AG04449 (cell line): ENCODE measurements at regions not wholly inside any gene's neighbourhood (a gene's known extent, or its start where the extent isn't known, plus 50 kb on each side); places are given as distances from the start of the nearest gene placed in this dataset.

Source experiments
- CTCF ChIA-PET: fragments of 350-600 bp; formaldehyde crosslinking; extraction: SDS; loops from one replicate; lab custom pipeline; 2021; ENCODE audit warnings: antibody characterized with exemption; lab: Yijun Ruan, JAX
- POLR2A ChIA-PET: fragments of 400-600, 350-600 bp; formaldehyde crosslinking; extraction: SDS; loops from one replicate; lab custom pipeline; 2020; ENCODE audit warnings: antibody characterized with exemption, inconsistent platforms; lab: Yijun Ruan, JAX
- DNase-seq: peaks from one replicate; pipeline ENCODE4 v3.0.0-alpha.2; 2010; ENCODE audit warnings: low read depth, low spot score
- H3K4me3 ChIP-seq: 2 replicates; pipeline ENCODE4 v1.5.1; 2011; ENCODE audit warnings: low read depth, mild to moderate bottlenecking, control low read depth, low read length
- TF ChIP-seq, protein P1 (sequence below): IDR thresholded peaks from one replicate; pipeline ENCODE4 v1.5.1; 2011; ENCODE audit warnings: mild to moderate bottlenecking, moderate library complexity, low read length, control low read depth, inconsistent platforms; ENCODE audit not compliant: insufficient read depth; ENCODE audit errors: missing control alignments

- no peak for DNase-seq
- CTCF ChIA-PET: no interaction called here
- POLR2A ChIA-PET: no interaction called here
- TF ChIP-seq, protein P1, sequence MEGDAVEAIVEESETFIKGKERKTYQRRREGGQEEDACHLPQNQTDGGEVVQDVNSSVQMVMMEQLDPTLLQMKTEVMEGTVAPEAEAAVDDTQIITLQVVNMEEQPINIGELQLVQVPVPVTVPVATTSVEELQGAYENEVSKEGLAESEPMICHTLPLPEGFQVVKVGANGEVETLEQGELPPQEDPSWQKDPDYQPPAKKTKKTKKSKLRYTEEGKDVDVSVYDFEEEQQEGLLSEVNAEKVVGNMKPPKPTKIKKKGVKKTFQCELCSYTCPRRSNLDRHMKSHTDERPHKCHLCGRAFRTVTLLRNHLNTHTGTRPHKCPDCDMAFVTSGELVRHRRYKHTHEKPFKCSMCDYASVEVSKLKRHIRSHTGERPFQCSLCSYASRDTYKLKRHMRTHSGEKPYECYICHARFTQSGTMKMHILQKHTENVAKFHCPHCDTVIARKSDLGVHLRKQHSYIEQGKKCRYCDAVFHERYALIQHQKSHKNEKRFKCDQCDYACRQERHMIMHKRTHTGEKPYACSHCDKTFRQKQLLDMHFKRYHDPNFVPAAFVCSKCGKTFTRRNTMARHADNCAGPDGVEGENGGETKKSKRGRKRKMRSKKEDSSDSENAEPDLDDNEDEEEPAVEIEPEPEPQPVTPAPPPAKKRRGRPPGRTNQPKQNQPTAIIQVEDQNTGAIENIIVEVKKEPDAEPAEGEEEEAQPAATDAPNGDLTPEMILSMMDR: no peak
- H3K4me3 ChIP-seq: no peak overlapping the region
These were observed 170.1 kb downstream of the LARP7 start for GRCh38 chr4:112807083-112807482.

DNA sequence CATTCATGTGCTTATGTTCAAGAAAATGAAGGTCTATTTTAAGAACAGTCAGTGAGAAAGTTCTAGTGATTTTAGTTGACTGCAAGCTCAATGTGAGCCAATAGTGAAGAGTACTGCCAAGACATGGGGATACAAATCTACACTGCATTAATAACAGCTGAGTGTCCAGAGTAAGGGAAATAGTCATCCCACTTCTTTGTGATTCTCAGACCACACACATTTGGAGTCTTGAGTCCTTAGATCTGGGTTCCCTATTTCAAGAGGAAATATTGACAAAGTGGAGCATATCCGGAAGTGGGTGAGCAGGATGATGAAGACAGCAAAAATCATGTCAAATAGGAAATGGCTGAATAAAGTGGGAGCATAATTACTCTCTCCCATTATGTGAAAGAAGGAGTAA, 171.1 kb downstream of the LARP7 start:
- TF ChIP-seq, protein P1: no peak
- H3K4me3 ChIP-seq: no peak overlapping the region
- CTCF ChIA-PET: no interaction called here
- no peak for DNase-seq
- POLR2A ChIA-PET: no interaction called here

- DNase-seq: peak; percentile 10
- ChIA-PET POLR2A (no interaction called here), CTCF (interaction anchor here (0.5 to 6.1 kb wide), 2 partner anchors 125 to 282 kb away, joined by 3 to 31 read pairs; no protein-coding TSS in a partner anchor)
- TF ChIP-seq, protein P1: no peak
- H3K4me3 ChIP-seq: no peak overlapping the region
These were observed 176.8 kb downstream of the LARP7 start for GRCh38 chr4:112813790-112814189.

DNA sequence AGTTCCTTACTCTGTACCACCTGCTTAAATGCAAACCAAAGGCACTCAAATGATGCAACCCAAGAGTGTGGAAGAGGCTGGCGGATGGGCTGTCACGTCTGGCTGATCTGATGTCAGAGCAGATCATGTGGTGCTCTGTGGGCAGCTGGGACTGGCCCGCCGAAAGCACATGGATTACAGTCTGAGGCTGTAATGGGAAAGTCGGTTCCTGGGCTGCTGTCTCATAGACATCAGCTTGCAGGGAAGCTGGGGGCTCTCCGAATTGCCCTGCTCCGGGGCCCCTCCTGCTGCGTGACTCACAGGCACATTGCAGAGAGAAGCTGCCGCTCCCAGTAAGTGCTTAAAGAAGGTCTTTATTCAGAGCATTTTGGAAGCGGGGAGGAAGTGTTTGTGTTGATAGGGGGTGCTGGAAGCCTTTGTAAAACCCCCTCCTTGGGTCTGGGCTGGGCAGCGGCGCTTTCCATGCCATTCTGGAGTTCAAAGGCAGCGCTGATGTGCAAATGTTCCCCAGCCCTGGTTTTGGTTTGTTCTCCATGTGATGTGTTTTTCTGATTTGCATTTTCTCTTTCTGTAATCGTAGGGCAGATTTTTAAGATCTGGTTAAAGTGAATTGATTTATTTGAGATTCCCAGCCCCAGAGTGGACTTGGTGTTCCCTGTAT, 181.1 kb downstream of the LARP7 start:
- peak overlapping the region; percentile 57 for H3K4me3 ChIP-seq
- TF ChIP-seq, protein P1: no peak
- CTCF ChIA-PET: interaction anchor here (6.1 kb wide), 1 partner anchor 121 kb away, joined by 31 read pairs; no protein-coding TSS in a partner anchor
- POLR2A ChIA-PET: no interaction called here
- peak; percentile 64 for DNase-seq

- ChIA-PET POLR2A (no interaction called here), CTCF (no interaction called here)
- peak overlapping the region; percentile 57 for H3K4me3 ChIP-seq
- TF ChIP-seq, protein P1: no peak
- no peak for DNase-seq
These were observed 181.6 kb downstream of the LARP7 start for GRCh38 chr4:112818594-112818965.

DNA sequence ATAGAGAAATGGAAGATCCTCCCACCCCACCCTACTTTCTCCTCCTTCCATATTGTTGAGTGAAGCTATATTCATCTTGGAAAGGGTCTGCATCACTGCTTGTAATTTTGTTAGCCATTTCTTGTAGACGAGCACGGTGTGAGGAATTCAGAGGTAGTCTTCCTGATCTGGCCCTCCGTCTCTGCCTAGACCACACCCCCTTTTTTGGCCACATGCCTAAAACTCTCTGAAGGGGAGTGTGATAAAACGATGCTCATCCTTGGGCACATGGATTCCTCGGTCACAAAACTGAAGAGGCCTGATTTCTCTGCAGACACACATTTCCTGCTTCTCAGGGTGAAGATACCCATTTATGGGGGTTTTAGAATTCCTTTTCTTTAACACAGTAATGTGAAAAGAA, 182.8 kb downstream of the LARP7 start:
- ChIA-PET POLR2A (no interaction called here), CTCF (interaction anchor here (0.6 kb wide), 1 partner anchor 53 kb away, joined by 3 read pairs; no protein-coding TSS in a partner anchor)
- DNase-seq: no peak
- TF ChIP-seq, protein P1: no peak
- no peak overlapping the region for H3K4me3 ChIP-seq
